ENCODE measurements at regions not wholly inside any gene's neighbourhood (a gene's known extent, or its start where the extent isn't known, plus 50 kb on each side); places are given as distances from the start of the nearest gene placed in this dataset.

DNA sequence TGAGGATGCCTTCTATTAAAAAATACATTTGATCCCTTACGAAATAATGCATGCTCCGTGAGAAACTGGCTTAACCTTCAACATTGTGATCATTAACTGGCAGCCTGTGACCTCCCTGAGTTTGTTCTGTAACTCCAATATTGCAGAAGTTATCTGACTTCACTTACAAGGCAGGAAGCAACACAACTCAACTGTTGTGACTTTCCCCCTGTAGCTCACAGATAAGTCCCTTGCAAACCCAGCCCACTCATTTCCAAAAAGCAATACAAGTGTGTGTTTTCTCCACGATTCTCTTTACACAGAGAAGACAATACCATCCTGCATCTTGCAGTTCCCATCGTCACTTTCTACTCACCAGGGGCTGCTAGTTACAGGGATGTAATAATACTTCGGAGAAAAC, 304.7 kb upstream of the TMEM132C start:
- H3K9me3 ChIP-seq (ENCODE audit: insufficient read depth, low read length), result no peaks in the 10 kb centered on the region
- H3K4me3 ChIP-seq (ENCODE audit: insufficient read depth, low read length, poor library complexity, severe bottlenecking), result no peak overlapping the region
- no peak overlapping the region for H3K4me2 ChIP-seq (ENCODE audit: low read depth, low read length, poor library complexity, severe bottlenecking)
- H3K27me3 ChIP-seq (ENCODE audit: low read length), result no peaks in the 10 kb centered on the region
- no peaks in the 10 kb centered on the region for H3K36me3 ChIP-seq (ENCODE audit: low read length)
- no peak overlapping the region for H2AFZ ChIP-seq (ENCODE audit: low read depth, low read length, severe bottlenecking)
- TF ChIP-seq, protein P1, sequence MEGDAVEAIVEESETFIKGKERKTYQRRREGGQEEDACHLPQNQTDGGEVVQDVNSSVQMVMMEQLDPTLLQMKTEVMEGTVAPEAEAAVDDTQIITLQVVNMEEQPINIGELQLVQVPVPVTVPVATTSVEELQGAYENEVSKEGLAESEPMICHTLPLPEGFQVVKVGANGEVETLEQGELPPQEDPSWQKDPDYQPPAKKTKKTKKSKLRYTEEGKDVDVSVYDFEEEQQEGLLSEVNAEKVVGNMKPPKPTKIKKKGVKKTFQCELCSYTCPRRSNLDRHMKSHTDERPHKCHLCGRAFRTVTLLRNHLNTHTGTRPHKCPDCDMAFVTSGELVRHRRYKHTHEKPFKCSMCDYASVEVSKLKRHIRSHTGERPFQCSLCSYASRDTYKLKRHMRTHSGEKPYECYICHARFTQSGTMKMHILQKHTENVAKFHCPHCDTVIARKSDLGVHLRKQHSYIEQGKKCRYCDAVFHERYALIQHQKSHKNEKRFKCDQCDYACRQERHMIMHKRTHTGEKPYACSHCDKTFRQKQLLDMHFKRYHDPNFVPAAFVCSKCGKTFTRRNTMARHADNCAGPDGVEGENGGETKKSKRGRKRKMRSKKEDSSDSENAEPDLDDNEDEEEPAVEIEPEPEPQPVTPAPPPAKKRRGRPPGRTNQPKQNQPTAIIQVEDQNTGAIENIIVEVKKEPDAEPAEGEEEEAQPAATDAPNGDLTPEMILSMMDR (IDR thresholded peaks at IDR 0.05; ENCODE audit: insufficient read depth, low read length, poor library complexity, severe bottlenecking), result no peak
- TF ChIP-seq EZH2phosphoT487 (conservative IDR thresholded peaks at IDR 0.05; ENCODE audit: low read length), result no peak
- no peaks in the 10 kb centered on the region for H3F3A ChIP-seq (ENCODE audit: insufficient read depth)
- no peak overlapping the region for H3K9ac ChIP-seq (ENCODE audit: low read length)
- H4K20me1 ChIP-seq (ENCODE audit: low read depth, low read length), result no peaks in the 10 kb centered on the region
- H3K79me2 ChIP-seq (ENCODE audit: insufficient read depth, low read length), result no peaks in the 10 kb centered on the region
- H3K27ac ChIP-seq (ENCODE audit: low read depth, low read length), result no peak overlapping the region
- no peaks in the 10 kb centered on the region for H3K9me2 ChIP-seq (replicated peaks; ENCODE audit: insufficient read depth, low read length)

DNA sequence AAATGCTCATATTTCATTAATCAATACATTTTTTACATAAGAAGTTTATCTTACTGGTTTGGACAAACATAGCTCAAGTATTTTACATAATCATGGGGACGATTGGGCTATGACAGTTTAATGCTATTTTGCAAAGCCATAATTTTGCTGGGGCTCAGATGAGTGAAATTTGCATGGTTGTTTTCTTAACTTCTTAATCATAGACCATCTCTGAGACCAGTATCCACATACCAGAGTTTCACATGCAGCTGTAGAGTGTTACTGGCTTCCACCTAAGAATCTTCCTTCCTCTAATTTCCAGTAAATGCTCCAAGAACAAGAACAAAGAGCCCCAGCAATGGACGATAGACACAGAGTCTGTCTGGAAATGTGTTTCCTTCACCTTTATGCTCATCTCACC, 303.0 kb upstream of the TMEM132C start:
- Histone ChIP-seq H3K4me3 (ENCODE audit: insufficient read depth, low read length, poor library complexity, severe bottlenecking) (no peak overlapping the region), H3K9me3 (ENCODE audit: insufficient read depth, low read length) (no peaks in the 10 kb centered on the region), H2AFZ (ENCODE audit: low read depth, low read length, severe bottlenecking) (no peak overlapping the region), H3K27ac (ENCODE audit: low read depth, low read length) (no peak overlapping the region), H3K27me3 (ENCODE audit: low read length) (no peaks in the 10 kb centered on the region), H3K4me2 (ENCODE audit: low read depth, low read length, poor library complexity, severe bottlenecking) (no peak overlapping the region), H3K9ac (ENCODE audit: low read length) (no peak overlapping the region), H3K9me2 (replicated peaks; ENCODE audit: insufficient read depth, low read length) (no peaks in the 10 kb centered on the region), H4K20me1 (ENCODE audit: low read depth, low read length) (no peaks in the 10 kb centered on the region), H3F3A (ENCODE audit: insufficient read depth) (no peaks in the 10 kb centered on the region), H3K79me2 (ENCODE audit: insufficient read depth, low read length) (no peaks in the 10 kb centered on the region), H3K36me3 (ENCODE audit: low read length) (no peaks in the 10 kb centered on the region)
- TF ChIP-seq, protein P1 (IDR thresholded peaks at IDR 0.05; ENCODE audit: insufficient read depth, low read length, poor library complexity, severe bottlenecking), result no peak
- TF ChIP-seq EZH2phosphoT487 (conservative IDR thresholded peaks at IDR 0.05; ENCODE audit: low read length), result no peak

DNA sequence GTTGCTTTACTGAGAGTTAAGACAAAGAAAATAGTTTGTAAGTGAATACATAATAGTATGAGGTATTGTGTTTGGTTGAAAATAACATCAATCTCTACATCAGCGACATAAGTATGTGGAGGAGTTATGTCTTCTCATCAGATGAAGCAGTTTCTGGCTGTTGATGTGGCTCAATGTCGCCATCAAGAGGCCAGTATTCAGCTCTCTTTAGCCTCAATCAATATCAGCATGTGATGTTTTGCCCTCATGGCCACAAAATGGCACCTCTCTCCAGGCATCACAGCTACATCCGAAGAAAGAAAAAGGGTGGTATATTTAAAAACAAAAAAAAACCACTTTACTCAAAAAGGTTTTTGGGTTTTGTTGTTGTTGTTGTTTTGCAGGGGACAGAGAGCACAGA, 302.3 kb upstream of the TMEM132C start:
- Histone ChIP-seq H4K20me1 (ENCODE audit: low read depth, low read length) (no peaks in the 10 kb centered on the region), H3K9me2 (replicated peaks; ENCODE audit: insufficient read depth, low read length) (no peaks in the 10 kb centered on the region), H3K27me3 (ENCODE audit: low read length) (no peaks in the 10 kb centered on the region), H3F3A (ENCODE audit: insufficient read depth) (no peaks in the 10 kb centered on the region), H3K79me2 (ENCODE audit: insufficient read depth, low read length) (no peaks in the 10 kb centered on the region), H3K9me3 (ENCODE audit: insufficient read depth, low read length) (no peaks in the 10 kb centered on the region), H3K9ac (ENCODE audit: low read length) (no peak overlapping the region), H3K4me3 (ENCODE audit: insufficient read depth, low read length, poor library complexity, severe bottlenecking) (no peak overlapping the region), H3K4me2 (ENCODE audit: low read depth, low read length, poor library complexity, severe bottlenecking) (no peak overlapping the region), H3K27ac (ENCODE audit: low read depth, low read length) (no peak overlapping the region), H3K36me3 (ENCODE audit: low read length) (no peaks in the 10 kb centered on the region), H2AFZ (ENCODE audit: low read depth, low read length, severe bottlenecking) (no peak overlapping the region)
- TF ChIP-seq EZH2phosphoT487 (conservative IDR thresholded peaks at IDR 0.05; ENCODE audit: low read length), result no peak
- TF ChIP-seq, protein P1 (IDR thresholded peaks at IDR 0.05; ENCODE audit: insufficient read depth, low read length, poor library complexity, severe bottlenecking), result no peak
